Loucy (cell line): ENCODE measurements at regions not wholly inside any gene's neighbourhood (a gene's known extent, or its start where the extent isn't known, plus 50 kb on each side); places are given as distances from the start of the nearest gene placed in this dataset.

Experiments
- CTCF ChIP-seq: fragments of 200-600 bp; sonication (generic); conservative IDR thresholded peaks from 2 replicates; pipeline ENCODE4 v1.5.1; 2014; ENCODE audit warnings: mild to moderate bottlenecking, antibody characterized with exemption, low read length
- EZH2phosphoT487 ChIP-seq: fragments of 200-600 bp; IDR thresholded peaks from 2 replicates; pipeline ENCODE4 v1.6.1; 2018; ENCODE audit warnings: antibody characterized with exemption, mild to moderate bottlenecking, moderate library complexity, borderline replicate concordance

GRCh38 chr4:154044108-154044531, 255.2 kb upstream of the SFRP2 start:
- TF ChIP-seq CTCF = no peak
- no peak for TF ChIP-seq EZH2phosphoT487
